Endothelial cell of umbilical vein (primary cell): ENCODE measurements at regions not wholly inside any gene's neighbourhood (a gene's known extent, or its start where the extent isn't known, plus 50 kb on each side); places are given as distances from the start of the nearest gene placed in this dataset.

Experiments
- BruUV-seq: library from RNA; stranded (reverse); fragments of 400-500 nt; replicated peaks from 2 replicates; lab custom pipeline; 2021; lab: Mats Ljungman, UMichigan
- CTCF ChIA-PET: fragments of 300-600, 350-600 bp; sonication (Branson Sonifier 250); formaldehyde crosslinking; loops from one replicate; lab custom pipeline; 2021; ENCODE audit warnings: antibody characterized with exemption, inconsistent platforms; lab: Charles Lee
- POLR2A ChIA-PET: fragments of 300-600, 350-600 bp; sonication (Branson Sonifier 250); formaldehyde crosslinking; loops from one replicate; lab custom pipeline; 2021; ENCODE audit warnings: antibody characterized with exemption, inconsistent platforms; lab: Charles Lee
- DNase-seq: peaks from one replicate; pipeline ENCODE4 v3.0.0-alpha.2; 2011; ENCODE audit warnings: low read depth, low spot score
- FAIRE-seq: peaks from 2 replicates; lab custom pipeline; 2011; peaks lifted over from hg19 to GRCh38; lab: Jason Lieb, UNC
- H2AFZ ChIP-seq: 2 replicates; pipeline ENCODE4 v1.6.0; 2012; ENCODE audit warnings: low read depth, low read length, control low read depth, inconsistent platforms
- H3K27ac ChIP-seq: 2 replicates; pipeline ENCODE4 v1.5.1; 2011; ENCODE audit warnings: low read depth, mild to moderate bottlenecking, control low read depth, low read length, moderate library complexity; ENCODE audit not compliant: insufficient read depth
- H3K27me3 ChIP-seq, 2 experiments: 2 replicates each; pipeline versions ENCODE4 v1.6.0 to v1.6.1; 2011; ENCODE audit warnings: low read length in 2 of 2, mixed read lengths in 1 of 2; ENCODE audit not compliant: control insufficient read depth in 2 of 2, insufficient read depth in 2 of 2
- H3K36me3 ChIP-seq, 2 experiments: 2 replicates in 1 of 2; 3 replicates in 1 of 2; pipeline ENCODE4 v1.5.1; 2011; ENCODE audit warnings: low read length in 2 of 2, mild to moderate bottlenecking in 1 of 2, moderate library complexity in 1 of 2; ENCODE audit not compliant: control insufficient read depth in 2 of 2, insufficient read depth in 2 of 2; ENCODE audit errors: extremely low read depth in 1 of 2
- H3K4me1 ChIP-seq: 3 replicates; pipeline ENCODE4 v1.5.1; 2011; ENCODE audit warnings: mild to moderate bottlenecking, low read length; ENCODE audit not compliant: control insufficient read depth, insufficient read depth; ENCODE audit errors: extremely low read depth
- H3K4me2 ChIP-seq: 2 replicates; pipeline ENCODE4 v1.6.1; 2011; ENCODE audit warnings: low read length, control low read depth, mixed read lengths; ENCODE audit not compliant: insufficient read depth
- H3K4me3 ChIP-seq, 3 experiments: fragments of 200-600 bp in 1 of 3; sonication (generic), shearing (Covaris generic) in 1 of 3; replicated peaks in 1 of 3; 2 replicates each; pipeline ENCODE4 v1.5.1; 2011 to 2016; ENCODE audit warnings: control low read depth in 3 of 3, low read length in 3 of 3, mild to moderate bottlenecking in 2 of 3, inconsistent platforms in 1 of 3, low read depth in 1 of 3, moderate library complexity in 1 of 3; ENCODE audit not compliant: insufficient read depth in 1 of 3
- H3K79me2 ChIP-seq: 2 replicates; pipeline ENCODE4 v1.6.0; 2012; ENCODE audit warnings: low read length, inconsistent platforms; ENCODE audit not compliant: control insufficient read depth, insufficient read depth
- H3K9ac ChIP-seq: replicated peaks from 2 replicates; pipeline ENCODE3; 2011; ENCODE audit warnings: low read length, control low read depth; ENCODE audit not compliant: insufficient read depth; ENCODE audit errors: extremely low read depth
- H3K9me1 ChIP-seq: replicated peaks from 3 replicates; pipeline ENCODE4 v1.6.0; 2011; ENCODE audit warnings: mild to moderate bottlenecking, low read length; ENCODE audit not compliant: control insufficient read depth, insufficient read depth; ENCODE audit errors: extremely low read depth
- H3K9me3 ChIP-seq: replicated peaks from 2 replicates; pipeline ENCODE4 v1.5.1; 2012; ENCODE audit warnings: low read length, inconsistent platforms; ENCODE audit not compliant: control insufficient read depth, insufficient read depth
- H4K20me1 ChIP-seq: replicated peaks from 2 replicates; pipeline ENCODE3; 2011; ENCODE audit warnings: mild to moderate bottlenecking, low read length; ENCODE audit not compliant: control insufficient read depth, insufficient read depth; ENCODE audit errors: extremely low read depth
- EZH2 ChIP-seq: IDR thresholded peaks from 2 replicates; pipeline ENCODE4 v1.6.1; 2012; ENCODE audit warnings: borderline replicate concordance, low read depth, mild to moderate bottlenecking, moderate library complexity, low read length, inconsistent platforms; ENCODE audit not compliant: severe bottlenecking
- FOS ChIP-seq: IDR thresholded peaks from 2 replicates; pipeline ENCODE4 v1.6.1; 2011; ENCODE audit warnings: mild to moderate bottlenecking, low read length, moderate library complexity, borderline replicate concordance; ENCODE audit not compliant: insufficient read depth
- GATA2 ChIP-seq: IDR thresholded peaks from 2 replicates; pipeline ENCODE4 v1.7.0; 2011; ENCODE audit warnings: low read depth, mild to moderate bottlenecking, moderate library complexity, mixed read lengths, low read length; ENCODE audit not compliant: insufficient read length, insufficient read depth
- JUN ChIP-seq: IDR thresholded peaks from 2 replicates; pipeline ENCODE4 v1.6.1; 2011; ENCODE audit warnings: borderline replicate concordance, low read depth; ENCODE audit not compliant: insufficient read length, insufficient read depth
- MYC ChIP-seq: IDR thresholded peaks from one replicate; pipeline ENCODE4 v1.6.1; 2011; ENCODE audit warnings: mild to moderate bottlenecking, low read depth, low read length
- POLR2A ChIP-seq: IDR thresholded peaks from 2 replicates; pipeline ENCODE4 v1.6.1; 2012; ENCODE audit warnings: low read depth, mild to moderate bottlenecking, control low read depth, low read length
- POLR2AphosphoS5 ChIP-seq: IDR thresholded peaks from 2 replicates; pipeline ENCODE4 v1.6.1; 2012; ENCODE audit warnings: low read depth, mild to moderate bottlenecking, control low read depth, low read length, moderate library complexity; ENCODE audit not compliant: insufficient read depth
- dilution Hi-C: fragments of 300-500 bp; cut with MboI; formaldehyde crosslinking; loops from one replicate; pipeline ENCODE4 v1.15.0; 2019; ENCODE audit warnings: low sequenced_read_pairs; ENCODE audit not compliant: extremely low pct_ligation_motif_present
- intact Hi-C: fragments of 100-400 bp; cut with micrococcal nuclease; formaldehyde crosslinking; loops from one replicate; pipeline ENCODE4 v1.10.0; 2022
- TF ChIP-seq, protein P1 (sequence below): IDR thresholded peaks from 2 replicates; pipeline ENCODE4 v1.6.1; 2011; ENCODE audit not compliant: insufficient read depth, insufficient read length
- TF ChIP-seq, protein P2 (sequence below), 2 donors: IDR thresholded peaks; 1 replicate in 1 of 2; 2 replicates in 1 of 2; pipeline ENCODE4 v1.5.1; 2011; ENCODE audit warnings: low read length in 2 of 2, mild to moderate bottlenecking in 2 of 2, moderate library complexity in 2 of 2, control low read depth in 1 of 2, inconsistent platforms in 1 of 2, low read depth in 1 of 2; ENCODE audit not compliant: insufficient read depth in 1 of 2; ENCODE audit errors: extremely low read depth in 1 of 2

DNA sequence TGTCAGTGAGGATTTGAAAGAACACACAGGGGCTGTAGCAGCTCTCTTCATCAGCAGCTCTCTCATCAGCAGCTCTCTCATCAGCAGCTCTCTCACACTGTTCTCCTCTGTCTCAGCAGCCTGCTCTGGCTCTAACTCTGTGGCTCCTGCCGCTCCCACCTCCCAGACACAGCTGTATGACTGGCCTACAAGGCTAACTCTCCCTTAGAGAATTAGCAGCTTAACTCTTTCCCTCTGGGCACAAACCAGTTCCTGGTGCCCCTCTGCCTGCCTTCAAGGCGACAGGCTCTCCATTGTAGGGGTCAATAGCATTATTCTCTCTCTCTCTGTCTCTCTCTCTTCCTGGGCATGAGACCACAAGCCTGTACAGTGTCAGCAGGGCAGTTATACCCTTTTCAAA, 385.6 kb upstream of the PCDH10 start:
- no peak overlapping the region for H3K4me3 ChIP-seq
- no peaks in the 10 kb centered on the region for H3K27me3 ChIP-seq
- H3K9ac ChIP-seq, result no peak overlapping the region
- no peaks in the 10 kb centered on the region for H3K4me1 ChIP-seq
- no peak for FAIRE-seq
- TF ChIP-seq POLR2AphosphoS5, result no peak
- no peak for TF ChIP-seq FOS
- no peak for TF ChIP-seq EZH2
- TF ChIP-seq JUN, result no peak
- no peak for TF ChIP-seq GATA2
- H3K79me2 ChIP-seq, result no peaks in the 10 kb centered on the region
- no peak overlapping the region for H3K27ac ChIP-seq
- no peaks in the 10 kb centered on the region for H3K9me3 ChIP-seq
- no peaks in the 10 kb centered on the region for H4K20me1 ChIP-seq
- BruUV-seq, result no TSS peak
- H3K9me1 ChIP-seq, result no peaks in the 10 kb centered on the region
- H3K36me3 ChIP-seq, result no peaks in the 10 kb centered on the region
- ChIA-PET CTCF (interaction anchor here (1.2 kb wide), 1 partner anchor 16 kb away, joined by 3 read pairs; no protein-coding TSS in a partner anchor), POLR2A (no interaction called here)
- no peak for DNase-seq
- intact Hi-C loops (no loop called here), dilution Hi-C loops (no loop called here)
- H2AFZ ChIP-seq, result no peak overlapping the region
- H3K4me2 ChIP-seq, result no peak overlapping the region

DNA sequence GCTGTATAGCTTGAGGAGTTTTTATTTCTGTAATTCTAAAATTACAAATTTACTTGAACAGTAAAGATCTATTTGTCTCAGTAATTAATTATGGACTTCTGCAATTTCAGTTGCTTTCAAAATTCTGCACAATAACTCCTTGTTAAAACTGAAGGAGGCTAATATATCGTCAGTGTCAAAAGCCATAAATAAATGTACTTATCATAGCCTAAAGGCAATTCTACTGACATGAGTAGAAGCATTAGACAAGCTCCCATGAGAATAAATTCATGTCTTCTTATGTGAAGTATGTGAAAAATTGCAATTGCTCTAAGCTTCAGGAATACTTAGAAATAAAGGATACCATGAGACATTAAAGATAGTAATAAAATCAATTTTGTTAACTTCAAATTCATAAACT, 381.2 kb upstream of the PCDH10 start:
- ChIA-PET CTCF (no interaction called here), POLR2A (no interaction called here)
- no TSS peak for BruUV-seq
- Histone ChIP-seq H3K27ac (no peak overlapping the region), H4K20me1 (no peaks in the 10 kb centered on the region), H3K36me3 (no peaks in the 10 kb centered on the region), H3K9me1 (no peaks in the 10 kb centered on the region), H3K4me1 (no peaks in the 10 kb centered on the region), H3K27me3 (no peaks in the 10 kb centered on the region), H3K79me2 (no peaks in the 10 kb centered on the region), H3K9ac (no peak overlapping the region), H3K4me2 (no peak overlapping the region), H3K9me3 (no peaks in the 10 kb centered on the region), H3K4me3 (no peak overlapping the region), H2AFZ (no peak overlapping the region)
- no peak for DNase-seq
- no peak for FAIRE-seq
- intact Hi-C loops (no loop called here), dilution Hi-C loops (no loop called here)
- TF ChIP-seq JUN (no peak), EZH2 (no peak), MYC (no peak), POLR2A (no peak), FOS (no peak)
- TF ChIP-seq, protein P1, sequence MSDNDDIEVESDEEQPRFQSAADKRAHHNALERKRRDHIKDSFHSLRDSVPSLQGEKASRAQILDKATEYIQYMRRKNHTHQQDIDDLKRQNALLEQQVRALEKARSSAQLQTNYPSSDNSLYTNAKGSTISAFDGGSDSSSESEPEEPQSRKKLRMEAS, result no peak
- TF ChIP-seq, protein P2, sequence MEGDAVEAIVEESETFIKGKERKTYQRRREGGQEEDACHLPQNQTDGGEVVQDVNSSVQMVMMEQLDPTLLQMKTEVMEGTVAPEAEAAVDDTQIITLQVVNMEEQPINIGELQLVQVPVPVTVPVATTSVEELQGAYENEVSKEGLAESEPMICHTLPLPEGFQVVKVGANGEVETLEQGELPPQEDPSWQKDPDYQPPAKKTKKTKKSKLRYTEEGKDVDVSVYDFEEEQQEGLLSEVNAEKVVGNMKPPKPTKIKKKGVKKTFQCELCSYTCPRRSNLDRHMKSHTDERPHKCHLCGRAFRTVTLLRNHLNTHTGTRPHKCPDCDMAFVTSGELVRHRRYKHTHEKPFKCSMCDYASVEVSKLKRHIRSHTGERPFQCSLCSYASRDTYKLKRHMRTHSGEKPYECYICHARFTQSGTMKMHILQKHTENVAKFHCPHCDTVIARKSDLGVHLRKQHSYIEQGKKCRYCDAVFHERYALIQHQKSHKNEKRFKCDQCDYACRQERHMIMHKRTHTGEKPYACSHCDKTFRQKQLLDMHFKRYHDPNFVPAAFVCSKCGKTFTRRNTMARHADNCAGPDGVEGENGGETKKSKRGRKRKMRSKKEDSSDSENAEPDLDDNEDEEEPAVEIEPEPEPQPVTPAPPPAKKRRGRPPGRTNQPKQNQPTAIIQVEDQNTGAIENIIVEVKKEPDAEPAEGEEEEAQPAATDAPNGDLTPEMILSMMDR (IDR thresholded peaks at IDR 0.05; ENCODE audit: extremely low read depth in 1 of 2, insufficient read depth in 1 of 2, low read depth in 1 of 2, low read length in 2 of 2), result no peak
